Renal cortex interstitium (tissue), 11 donors: ENCODE measurements at regions not wholly inside any gene's neighbourhood (a gene's known extent, or its start where the extent isn't known, plus 50 kb on each side); places are given as distances from the start of the nearest gene placed in this dataset.

Source experiments
- DNase-seq, 11 donors: peaks; one replicate each; pipeline ENCODE4 v3.0.0-alpha.2; 2013; ENCODE audit warnings: low read depth in 9 of 11, low spot score in 4 of 11; ENCODE audit errors: extremely low read depth in 1 of 11

GRCh38 chr4:108529984-108530905 lies 90.1 kb upstream of the RPL34 start:
- no peak for DNase-seq

- no peak for DNase-seq
These were observed 91.3 kb upstream of the RPL34 start for GRCh38 chr4:108529102-108529501.

GRCh38 chr4:108527723-108528122 lies 92.7 kb upstream of the RPL34 start:
- no peak for DNase-seq

GRCh38 chr4:108520807-108521206 lies 99.6 kb upstream of the RPL34 start:
- no peak for DNase-seq

GRCh38 chr4:108519911-108520601 lies 100.3 kb upstream of the RPL34 start:
- no peak for DNase-seq

- no peak for DNase-seq
These were observed 101.1 kb upstream of the RPL34 start for GRCh38 chr4:108519208-108519833.

GRCh38 chr4:108512615-108513505 lies 107.5 kb upstream of the RPL34 start:
- peak; percentile 44 to 70 (median 59) for DNase-seq

GRCh38 chr4:108511618-108512017 lies 108.8 kb upstream of the RPL34 start:
- no peak for DNase-seq

- no peak for DNase-seq
These were observed 118.0 kb upstream of the RPL34 start for GRCh38 chr4:108502356-108502755.

- DNase-seq, result no peak
These were observed 121.5 kb upstream of the RPL34 start for GRCh38 chr4:108498925-108499324.

- no peak for DNase-seq
These were observed 126.8 kb upstream of the RPL34 start for GRCh38 chr4:108493596-108493931.

- no peak for DNase-seq
These were observed 127.4 kb upstream of the RPL34 start for GRCh38 chr4:108492816-108493595.

GRCh38 chr4:108488865-108489264 lies 131.5 kb upstream of the RPL34 start:
- DNase-seq, result no peak

- no peak for DNase-seq
These were observed 134.3 kb upstream of the RPL34 start for GRCh38 chr4:108486046-108486445.

GRCh38 chr4:108484187-108484586 lies 136.2 kb upstream of the RPL34 start:
- no peak for DNase-seq

GRCh38 chr4:108483650-108484049 lies 136.7 kb upstream of the RPL34 start:
- DNase-seq, result no peak

GRCh38 chr4:108483079-108483478 lies 137.3 kb upstream of the RPL34 start:
- DNase-seq, result no peak

- DNase-seq, result no peak
These were observed 139.5 kb upstream of the RPL34 start for GRCh38 chr4:108480881-108481280.
